ENCODE measurements at regions not wholly inside any gene's neighbourhood (a gene's known extent, or its start where the extent isn't known, plus 50 kb on each side); places are given as distances from the start of the nearest gene placed in this dataset.

DNA sequence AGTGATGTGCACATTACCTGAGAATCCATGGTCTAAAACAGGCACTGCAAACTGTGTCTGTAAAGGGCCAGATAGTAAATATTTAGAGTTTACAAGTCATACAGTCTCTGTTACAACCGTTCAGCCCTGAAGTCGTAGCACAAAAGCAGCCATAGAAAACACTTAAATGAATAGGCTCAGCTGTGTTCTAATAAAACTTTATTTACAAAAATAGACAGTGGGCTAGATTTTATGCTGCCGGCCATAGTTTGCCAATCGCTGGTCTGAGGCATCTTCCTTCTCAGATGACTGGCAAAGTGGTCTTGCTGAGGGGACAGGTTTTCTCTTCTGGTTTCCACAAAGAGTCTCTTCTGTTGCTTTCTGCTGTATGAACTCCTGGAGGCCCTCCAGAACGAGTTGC, 121.7 kb downstream of the EMX2 start:
- no peaks in the 10 kb centered on the region for H3K36me3 Mint-ChIP-seq (ENCODE audit: low read depth)
- no peak overlapping the region for H3K4me3 Mint-ChIP-seq
- H3K27me3 Mint-ChIP-seq (ENCODE audit: low read depth), result peaks cover 17% of the 10 kb centered on the region
- no peak overlapping the region for H3K27ac Mint-ChIP-seq
- DNase-seq, result no peak
- no peaks in the 10 kb centered on the region for H3K9me3 Mint-ChIP-seq
- CTCF ChIA-PET, result no interaction called here
- peaks cover 2% of the 10 kb centered on the region for H3K4me1 Mint-ChIP-seq (ENCODE audit: low read depth)
- intact Hi-C loops (cut with micrococcal nuclease), result no loop called here

DNA sequence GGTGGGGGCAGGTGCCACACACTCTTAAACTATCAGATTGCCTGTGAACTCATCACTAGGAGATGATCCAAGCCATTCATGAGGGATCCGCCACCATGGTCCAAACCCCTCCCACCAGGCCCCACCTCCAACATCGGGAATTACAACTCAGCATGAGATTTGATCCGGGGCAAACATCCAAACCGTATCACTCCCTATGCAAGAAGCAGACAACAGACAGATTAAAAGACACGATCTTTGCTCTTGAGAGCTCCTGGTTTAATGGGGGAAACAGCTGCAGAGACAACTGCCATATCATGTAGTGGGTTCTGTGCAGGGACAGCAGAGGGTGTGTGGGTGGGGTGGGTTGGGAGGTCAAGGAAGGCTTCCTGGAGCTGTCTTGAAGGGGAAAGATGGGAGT, 123.6 kb downstream of the EMX2 start:
- no peaks in the 10 kb centered on the region for H3K36me3 Mint-ChIP-seq (ENCODE audit: low read depth)
- CTCF ChIA-PET, result no interaction called here
- H3K4me1 Mint-ChIP-seq (ENCODE audit: low read depth), result peaks cover 2% of the 10 kb centered on the region
- H3K27me3 Mint-ChIP-seq (ENCODE audit: low read depth), result peaks cover 10% of the 10 kb centered on the region
- no peaks in the 10 kb centered on the region for H3K9me3 Mint-ChIP-seq
- intact Hi-C loops (cut with micrococcal nuclease), result no loop called here
- DNase-seq, result no peak
- no peak overlapping the region for H3K4me3 Mint-ChIP-seq
- no peak overlapping the region for H3K27ac Mint-ChIP-seq

DNA sequence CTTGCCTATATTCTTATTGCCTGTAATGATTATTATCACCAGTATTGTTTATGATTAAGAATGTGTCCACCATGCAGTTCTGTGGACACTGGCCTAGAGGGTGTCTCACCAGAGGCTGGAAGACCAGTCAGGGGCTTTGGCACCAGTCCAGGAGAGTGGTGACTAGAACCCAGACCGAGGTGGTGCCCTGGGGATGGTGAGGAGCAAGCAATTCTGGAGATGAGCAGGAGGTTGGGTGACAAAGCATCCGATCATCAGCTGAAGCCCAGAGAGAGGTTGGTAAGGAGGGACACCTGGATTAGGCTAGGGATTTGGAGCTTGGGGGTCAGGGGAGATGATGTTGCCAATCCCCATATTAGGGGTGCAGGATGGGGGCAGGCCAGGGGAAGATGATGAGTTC, 124.4 kb downstream of the EMX2 start:
- no peak for DNase-seq
- intact Hi-C loops (cut with micrococcal nuclease), result no loop called here
- Mint-ChIP-seq H3K9me3 (no peaks in the 10 kb centered on the region), H3K4me1 (ENCODE audit: low read depth) (peaks cover 2% of the 10 kb centered on the region), H3K4me3 (no peak overlapping the region), H3K27ac (no peak overlapping the region), H3K27me3 (ENCODE audit: low read depth) (peaks cover 8% of the 10 kb centered on the region), H3K36me3 (ENCODE audit: low read depth) (no peaks in the 10 kb centered on the region)
- CTCF ChIA-PET, result no interaction called here

DNA sequence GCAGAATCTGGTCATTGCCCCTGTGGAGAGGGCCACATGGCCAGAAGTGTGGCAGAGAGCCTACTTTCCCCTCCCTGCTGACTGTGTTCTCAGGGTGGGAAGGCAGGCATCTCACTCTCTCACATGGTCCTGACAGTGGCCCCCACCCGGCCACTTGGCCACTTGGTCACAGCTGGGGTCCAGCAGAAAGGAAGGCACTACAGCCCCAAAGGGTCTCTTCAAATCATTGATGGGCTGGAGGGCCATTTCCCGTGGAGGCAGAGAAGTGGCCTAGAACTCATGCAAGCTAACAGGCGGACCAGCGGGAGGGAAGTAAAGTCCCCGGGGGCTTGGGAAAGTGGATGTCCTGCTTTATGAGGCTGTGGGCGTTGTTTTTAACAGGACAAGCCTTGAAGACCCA, 125.3 kb downstream of the EMX2 start:
- Mint-ChIP-seq H3K4me1 (ENCODE audit: low read depth) (peaks cover 2% of the 10 kb centered on the region), H3K27ac (no peak overlapping the region), H3K27me3 (ENCODE audit: low read depth) (peaks cover 8% of the 10 kb centered on the region), H3K36me3 (ENCODE audit: low read depth) (no peaks in the 10 kb centered on the region), H3K4me3 (no peak overlapping the region), H3K9me3 (no peaks in the 10 kb centered on the region)
- no peak for DNase-seq
- intact Hi-C loops (cut with micrococcal nuclease), result no loop called here
- CTCF ChIA-PET, result no interaction called here

DNA sequence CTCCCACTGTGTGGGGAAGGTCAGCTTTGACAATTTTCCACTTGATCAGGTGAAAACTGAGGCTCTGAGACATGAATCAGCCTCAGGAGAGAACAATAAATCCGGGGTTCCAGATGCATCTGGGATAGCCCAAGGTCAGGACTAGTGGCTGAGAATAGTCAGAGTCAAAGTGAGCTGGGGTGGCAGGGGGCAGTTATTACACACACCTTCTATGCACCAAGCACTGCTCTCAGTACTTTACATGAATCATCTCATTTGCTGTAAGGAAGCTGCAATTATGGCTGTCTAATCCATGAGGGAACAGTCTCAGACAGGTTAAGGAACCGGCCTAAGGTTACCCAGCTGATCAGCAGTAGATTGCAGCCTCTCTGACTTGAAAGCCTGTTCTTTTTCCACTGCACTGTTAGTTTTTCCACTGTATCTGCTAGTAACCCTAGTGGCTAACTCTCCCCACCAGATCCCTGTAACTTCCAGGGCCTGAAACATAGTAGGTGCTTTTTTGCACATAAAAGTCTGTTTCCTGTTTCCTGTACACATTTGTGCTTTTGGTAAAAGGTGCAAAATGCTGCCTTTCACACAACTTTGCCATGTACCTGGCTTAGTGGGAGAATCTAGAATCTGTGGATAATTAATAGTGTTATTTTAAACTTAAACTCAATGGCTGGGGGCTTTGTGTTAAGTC, 125.9 kb downstream of the EMX2 start:
- H3K9me3 Mint-ChIP-seq, result no peaks in the 10 kb centered on the region
- H3K27ac Mint-ChIP-seq, result no peak overlapping the region
- no peak for DNase-seq
- intact Hi-C loops (cut with micrococcal nuclease), result no loop called here
- no peak overlapping the region for H3K4me3 Mint-ChIP-seq
- H3K27me3 Mint-ChIP-seq (ENCODE audit: low read depth), result peaks cover 8% of the 10 kb centered on the region
- peaks cover 2% of the 10 kb centered on the region for H3K4me1 Mint-ChIP-seq (ENCODE audit: low read depth)
- CTCF ChIA-PET, result no interaction called here
- H3K36me3 Mint-ChIP-seq (ENCODE audit: low read depth), result no peaks in the 10 kb centered on the region

DNA sequence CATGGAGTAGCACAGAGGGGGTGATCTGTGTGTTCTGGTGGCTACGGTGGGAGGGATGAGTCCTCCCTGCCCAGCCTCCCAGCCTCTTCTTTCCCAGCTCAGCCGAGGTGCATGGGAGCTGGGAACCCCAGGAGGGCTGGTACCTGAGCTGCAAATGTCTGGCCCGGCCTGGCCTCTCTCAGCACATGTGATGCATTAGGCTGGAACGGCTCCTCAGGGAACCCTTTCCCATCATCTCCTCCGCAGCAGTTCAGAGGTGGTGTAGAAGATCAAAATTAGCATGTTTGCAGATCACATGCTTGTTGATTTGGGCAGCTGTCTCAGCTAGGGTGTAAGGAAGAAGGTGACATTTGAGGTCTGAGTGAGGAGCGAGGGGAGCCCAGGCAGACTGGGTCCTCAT, 126.6 kb downstream of the EMX2 start:
- Mint-ChIP-seq H3K27me3 (ENCODE audit: low read depth) (peaks cover 8% of the 10 kb centered on the region), H3K9me3 (no peaks in the 10 kb centered on the region), H3K36me3 (ENCODE audit: low read depth) (no peaks in the 10 kb centered on the region), H3K4me3 (no peak overlapping the region), H3K27ac (no peak overlapping the region), H3K4me1 (ENCODE audit: low read depth) (no peaks in the 10 kb centered on the region)
- DNase-seq, result no peak
- intact Hi-C loops (cut with micrococcal nuclease), result no loop called here
- CTCF ChIA-PET, result no interaction called here

DNA sequence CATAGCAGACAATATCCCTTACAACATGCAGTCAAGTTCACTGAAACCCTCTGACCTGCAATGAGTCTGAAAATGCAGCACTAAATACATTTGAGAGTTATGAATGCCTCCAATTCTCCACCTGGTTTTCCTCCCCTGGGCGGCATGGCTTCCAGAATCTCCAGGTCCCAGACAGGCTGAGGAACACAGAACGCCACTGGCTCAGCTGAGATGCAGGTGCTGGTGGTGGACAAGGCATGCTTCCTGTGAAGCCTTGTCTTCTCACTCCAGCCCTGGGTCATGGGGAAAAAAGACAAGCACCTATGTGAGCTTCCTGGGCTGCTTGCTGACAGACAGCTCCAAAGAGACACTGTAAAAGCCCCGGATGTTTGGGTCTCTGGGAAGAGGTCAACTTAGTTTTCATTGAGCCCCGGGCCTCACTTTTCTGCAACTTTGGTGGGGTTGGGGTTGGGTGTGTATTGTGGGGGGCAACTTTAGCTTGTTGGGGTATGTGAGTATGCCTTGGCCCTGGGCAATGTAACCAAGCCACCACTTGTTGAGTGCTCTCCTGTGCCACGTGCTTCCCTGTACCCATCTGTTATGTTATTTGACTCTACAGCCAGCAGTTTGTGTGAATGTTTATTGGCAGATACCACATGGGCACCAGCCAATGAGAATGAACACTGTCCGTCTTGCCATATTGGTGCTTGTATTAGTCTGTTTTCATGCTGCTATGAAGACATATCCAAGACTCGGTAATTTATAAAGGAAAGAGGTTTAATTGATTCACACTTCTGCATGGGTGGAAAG, 127.8 kb downstream of the EMX2 start:
- intact Hi-C loops (cut with micrococcal nuclease), result no loop called here
- CTCF ChIA-PET, result no interaction called here
- H3K36me3 Mint-ChIP-seq (ENCODE audit: low read depth), result no peaks in the 10 kb centered on the region
- H3K9me3 Mint-ChIP-seq, result no peaks in the 10 kb centered on the region
- DNase-seq, result no peak
- no peak overlapping the region for H3K27ac Mint-ChIP-seq
- H3K4me1 Mint-ChIP-seq (ENCODE audit: low read depth), result no peaks in the 10 kb centered on the region
- H3K27me3 Mint-ChIP-seq (ENCODE audit: low read depth), result peaks cover 5% of the 10 kb centered on the region
- no peak overlapping the region for H3K4me3 Mint-ChIP-seq

DNA sequence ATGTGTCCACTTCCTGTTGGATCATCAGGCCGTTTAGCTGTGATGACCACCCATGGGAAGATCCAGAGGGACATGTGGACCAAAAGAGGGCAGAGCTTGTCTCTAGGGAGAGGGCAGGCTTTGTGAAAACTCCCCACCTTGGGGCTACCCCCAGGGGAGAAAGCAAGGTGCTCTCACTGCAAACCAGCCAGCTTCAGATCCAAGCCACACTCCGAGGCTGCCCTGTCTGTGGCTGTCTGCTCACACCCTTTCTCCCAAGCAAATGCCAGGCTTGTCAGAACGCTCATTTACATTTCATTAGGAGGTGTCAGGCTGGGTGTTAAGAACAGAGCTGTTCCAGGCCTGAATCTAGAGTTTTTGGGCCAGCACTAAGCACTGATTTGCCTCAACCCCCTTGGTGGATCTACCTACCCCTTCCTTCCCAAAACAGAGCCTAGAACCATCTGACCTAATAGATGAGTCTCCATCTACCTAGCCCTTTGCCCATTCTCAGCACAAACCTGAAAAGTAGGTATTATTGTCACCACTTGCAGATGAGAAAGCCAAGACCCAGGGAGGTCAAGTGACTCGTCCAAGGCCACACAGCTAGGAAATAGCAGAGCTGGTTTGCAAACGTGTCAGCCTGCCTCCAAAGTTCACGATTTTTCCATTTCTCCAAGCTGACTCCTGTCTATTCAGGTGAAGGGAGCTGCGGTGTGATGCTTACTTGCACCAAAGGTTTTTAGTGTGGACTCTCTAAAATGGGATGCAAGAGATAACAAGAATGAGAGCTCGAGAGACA, 130.9 kb downstream of the EMX2 start:
- Mint-ChIP-seq H3K4me1 (ENCODE audit: low read depth) (no peaks in the 10 kb centered on the region), H3K36me3 (ENCODE audit: low read depth) (no peaks in the 10 kb centered on the region), H3K27ac (no peak overlapping the region), H3K4me3 (no peak overlapping the region), H3K9me3 (no peaks in the 10 kb centered on the region), H3K27me3 (ENCODE audit: low read depth) (peaks cover 6% of the 10 kb centered on the region)
- CTCF ChIA-PET, result no interaction called here
- DNase-seq, result no peak
- intact Hi-C loops (cut with micrococcal nuclease), result no loop called here

DNA sequence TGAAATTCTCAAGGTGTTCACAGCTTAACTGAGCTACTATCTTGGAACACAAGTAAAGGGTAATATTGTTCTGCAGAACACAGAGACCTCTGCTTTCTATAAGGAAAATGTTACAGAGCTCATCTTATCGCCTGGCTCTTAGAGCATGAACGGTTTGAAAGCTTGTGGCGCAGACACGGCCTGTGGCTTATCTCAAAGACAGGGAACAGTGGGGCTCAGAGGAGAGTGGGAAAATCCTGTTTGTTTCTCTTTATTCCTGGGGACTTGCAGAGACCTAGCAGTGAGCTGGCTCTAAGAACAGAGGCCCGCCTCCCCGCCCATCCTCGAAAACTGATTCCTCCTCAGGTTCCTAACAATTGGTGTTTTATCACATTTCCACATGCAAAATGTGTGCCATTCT, 131.7 kb downstream of the EMX2 start:
- Mint-ChIP-seq H3K27ac (no peak overlapping the region), H3K9me3 (no peaks in the 10 kb centered on the region), H3K36me3 (ENCODE audit: low read depth) (no peaks in the 10 kb centered on the region), H3K4me3 (no peak overlapping the region), H3K27me3 (ENCODE audit: low read depth) (peaks cover 9% of the 10 kb centered on the region), H3K4me1 (ENCODE audit: low read depth) (no peaks in the 10 kb centered on the region)
- CTCF ChIA-PET, result no interaction called here
- intact Hi-C loops (cut with micrococcal nuclease), result no loop called here
- no peak for DNase-seq

DNA sequence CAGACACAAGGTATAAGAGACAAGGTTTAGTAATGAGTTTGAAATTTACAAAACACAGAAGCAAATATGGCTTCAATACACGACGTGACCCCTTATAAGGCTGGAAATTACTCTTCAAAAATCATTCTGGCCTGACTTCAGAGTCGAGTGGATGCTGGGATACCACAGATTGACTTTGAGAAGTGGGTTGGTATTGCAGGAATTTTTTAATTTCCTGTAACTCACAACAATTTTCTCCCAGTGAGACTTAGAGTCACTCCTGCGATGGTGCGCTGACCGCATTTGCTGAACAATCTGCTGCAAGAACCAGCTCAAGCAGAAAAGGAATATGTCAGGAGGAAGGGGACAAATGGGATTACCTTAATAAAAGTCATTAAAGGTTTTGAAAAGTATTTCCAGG, 132.1 kb downstream of the EMX2 start:
- no peaks in the 10 kb centered on the region for H3K36me3 Mint-ChIP-seq (ENCODE audit: low read depth)
- H3K4me1 Mint-ChIP-seq (ENCODE audit: low read depth), result no peaks in the 10 kb centered on the region
- no peak overlapping the region for H3K4me3 Mint-ChIP-seq
- no peak overlapping the region for H3K27ac Mint-ChIP-seq
- DNase-seq, result no peak
- no peaks in the 10 kb centered on the region for H3K9me3 Mint-ChIP-seq
- intact Hi-C loops (cut with micrococcal nuclease), result no loop called here
- H3K27me3 Mint-ChIP-seq (ENCODE audit: low read depth), result peaks cover 9% of the 10 kb centered on the region
- CTCF ChIA-PET, result no interaction called here

DNA sequence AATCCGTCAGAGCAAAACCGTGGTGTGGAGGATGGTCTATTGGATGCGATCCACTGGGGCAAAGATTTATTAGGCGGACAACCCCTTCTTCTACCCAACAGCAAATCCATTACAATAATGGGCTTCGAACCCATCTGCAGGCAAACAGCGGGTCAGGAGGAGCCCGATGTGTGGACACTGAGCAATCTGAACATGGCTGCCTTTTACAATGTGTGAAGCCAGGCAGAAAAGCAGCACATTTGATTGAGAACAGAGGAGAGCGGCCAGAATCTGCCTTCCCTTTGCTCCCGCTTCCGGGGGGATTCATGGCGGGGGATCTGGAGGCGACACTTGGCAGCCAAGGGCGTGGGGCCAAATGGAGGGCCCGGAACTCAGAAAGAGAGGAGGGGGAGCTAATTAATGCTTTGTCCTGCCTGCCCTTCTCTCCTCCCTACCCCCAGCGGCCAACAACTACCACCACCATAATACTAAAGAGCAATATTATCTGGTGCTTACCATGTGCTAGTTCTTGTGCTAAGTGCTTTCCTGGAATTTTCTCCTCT, 133.0 kb downstream of the EMX2 start:
- no peak overlapping the region for H3K4me3 Mint-ChIP-seq
- no peaks in the 10 kb centered on the region for H3K4me1 Mint-ChIP-seq (ENCODE audit: low read depth)
- no peak overlapping the region for H3K27ac Mint-ChIP-seq
- no peaks in the 10 kb centered on the region for H3K9me3 Mint-ChIP-seq
- CTCF ChIA-PET, result no interaction called here
- no peaks in the 10 kb centered on the region for H3K36me3 Mint-ChIP-seq (ENCODE audit: low read depth)
- H3K27me3 Mint-ChIP-seq (ENCODE audit: low read depth), result peaks cover 9% of the 10 kb centered on the region
- no peak for DNase-seq
- intact Hi-C loops (cut with micrococcal nuclease), result no loop called here

DNA sequence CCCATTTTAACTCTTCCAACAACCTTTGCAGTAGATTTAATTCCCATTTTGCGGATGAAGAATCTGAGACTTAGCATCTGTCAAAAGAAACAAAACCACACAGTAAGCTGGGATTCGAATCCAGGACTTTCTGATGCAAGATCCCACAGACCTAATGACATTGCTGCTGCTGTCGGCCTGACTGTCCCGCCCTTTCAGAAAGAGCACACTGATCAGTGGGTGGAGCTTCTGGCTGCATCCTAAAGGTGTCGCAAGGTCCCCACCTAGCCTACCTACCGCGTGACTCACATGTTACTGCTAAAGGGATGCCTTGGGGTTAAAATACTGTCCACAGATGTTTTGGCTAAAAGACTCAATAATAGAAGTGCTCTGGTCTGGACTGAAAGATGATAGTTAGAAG, 134.7 kb downstream of the EMX2 start:
- no peak overlapping the region for H3K4me3 Mint-ChIP-seq
- CTCF ChIA-PET, result no interaction called here
- no peaks in the 10 kb centered on the region for H3K4me1 Mint-ChIP-seq (ENCODE audit: low read depth)
- H3K36me3 Mint-ChIP-seq (ENCODE audit: low read depth), result no peaks in the 10 kb centered on the region
- DNase-seq, result no peak
- H3K27me3 Mint-ChIP-seq (ENCODE audit: low read depth), result peaks cover 9% of the 10 kb centered on the region
- H3K9me3 Mint-ChIP-seq, result no peaks in the 10 kb centered on the region
- H3K27ac Mint-ChIP-seq, result no peak overlapping the region
- intact Hi-C loops (cut with micrococcal nuclease), result no loop called here
